EH (cell line): ENCODE measurements at regions not wholly inside any gene's neighbourhood (a gene's known extent, or its start where the extent isn't known, plus 50 kb on each side); places are given as distances from the start of the nearest gene placed in this dataset.
"Not testable (repeated sequence)": the region's sequence is repeated elsewhere in the genome, so short reads cannot be mapped to it uniquely, and the experiment has no call there.

Source experiments
- DNase-seq: peaks from one replicate; pipeline ENCODE4 v3.0.0-alpha.2; 2015; ENCODE audit warnings: low read depth

GRCh38 chr1:172918478-172918877, 132.3 kb downstream of the TNFSF18 start:
- DNase-seq, result peak; percentile 39

- no peak for DNase-seq
Measured at GRCh38 chr1:172926070-172926469, 124.7 kb downstream of the TNFSF18 start.

GRCh38 chr1:172928412-172928811, 122.3 kb downstream of the TNFSF18 start:
- DNase-seq, result peak; percentile 93

GRCh38 chr1:172929006-172929405, 121.7 kb downstream of the TNFSF18 start:
- DNase-seq, result peak; percentile 82

- no peak for DNase-seq
Measured at GRCh38 chr1:172930142-172930541, 120.6 kb downstream of the TNFSF18 start.

- DNase-seq, result no peak
Measured at GRCh38 chr1:172931340-172931739, 119.4 kb downstream of the TNFSF18 start.

GRCh38 chr1:172931761-172932160, 119.0 kb downstream of the TNFSF18 start:
- DNase-seq, result no peak

GRCh38 chr1:172932981-172933380, 117.8 kb downstream of the TNFSF18 start:
- no peak for DNase-seq

GRCh38 chr1:172934417-172934762, 116.4 kb downstream of the TNFSF18 start:
- no peak for DNase-seq

GRCh38 chr1:172935062-172935592, 115.6 kb downstream of the TNFSF18 start:
- peak; percentile 75 for DNase-seq

GRCh38 chr1:172936088-172936645, 114.6 kb downstream of the TNFSF18 start:
- DNase-seq, result no peak

GRCh38 chr1:172938681-172939080, 112.1 kb downstream of the TNFSF18 start:
- DNase-seq, result peak; percentile 82

GRCh38 chr1:172939475-172939874, 111.3 kb downstream of the TNFSF18 start:
- no peak for DNase-seq

GRCh38 chr1:172940174-172940855, 110.4 kb downstream of the TNFSF18 start:
- peak; percentile 88 for DNase-seq

GRCh38 chr1:172941471-172941870, 109.3 kb downstream of the TNFSF18 start:
- peak; percentile 51 for DNase-seq

- peak; percentile 73 for DNase-seq
Measured at GRCh38 chr1:172941945-172942344, 108.8 kb downstream of the TNFSF18 start.

GRCh38 chr1:172943138-172943537, 107.6 kb downstream of the TNFSF18 start:
- not testable (repeated sequence) for DNase-seq

GRCh38 chr1:172944931-172945330, 105.8 kb downstream of the TNFSF18 start:
- DNase-seq, result peak; percentile 50

GRCh38 chr1:172946814-172947507, 103.8 kb downstream of the TNFSF18 start:
- DNase-seq, result peak; percentile 88

- DNase-seq, result peak; percentile 97
Measured at GRCh38 chr1:172948457-172948856, 102.3 kb downstream of the TNFSF18 start.

GRCh38 chr1:172949096-172949495, 101.6 kb downstream of the TNFSF18 start:
- DNase-seq, result no peak

GRCh38 chr1:172950528-172950927, 100.2 kb downstream of the TNFSF18 start:
- peak; percentile 90 for DNase-seq

GRCh38 chr1:172951730-172952365, 98.9 kb downstream of the TNFSF18 start:
- peak; percentile 89 for DNase-seq
